ENCODE measurements at regions not wholly inside any gene's neighbourhood (a gene's known extent, or its start where the extent isn't known, plus 50 kb on each side); places are given as distances from the start of the nearest gene placed in this dataset.

DNA sequence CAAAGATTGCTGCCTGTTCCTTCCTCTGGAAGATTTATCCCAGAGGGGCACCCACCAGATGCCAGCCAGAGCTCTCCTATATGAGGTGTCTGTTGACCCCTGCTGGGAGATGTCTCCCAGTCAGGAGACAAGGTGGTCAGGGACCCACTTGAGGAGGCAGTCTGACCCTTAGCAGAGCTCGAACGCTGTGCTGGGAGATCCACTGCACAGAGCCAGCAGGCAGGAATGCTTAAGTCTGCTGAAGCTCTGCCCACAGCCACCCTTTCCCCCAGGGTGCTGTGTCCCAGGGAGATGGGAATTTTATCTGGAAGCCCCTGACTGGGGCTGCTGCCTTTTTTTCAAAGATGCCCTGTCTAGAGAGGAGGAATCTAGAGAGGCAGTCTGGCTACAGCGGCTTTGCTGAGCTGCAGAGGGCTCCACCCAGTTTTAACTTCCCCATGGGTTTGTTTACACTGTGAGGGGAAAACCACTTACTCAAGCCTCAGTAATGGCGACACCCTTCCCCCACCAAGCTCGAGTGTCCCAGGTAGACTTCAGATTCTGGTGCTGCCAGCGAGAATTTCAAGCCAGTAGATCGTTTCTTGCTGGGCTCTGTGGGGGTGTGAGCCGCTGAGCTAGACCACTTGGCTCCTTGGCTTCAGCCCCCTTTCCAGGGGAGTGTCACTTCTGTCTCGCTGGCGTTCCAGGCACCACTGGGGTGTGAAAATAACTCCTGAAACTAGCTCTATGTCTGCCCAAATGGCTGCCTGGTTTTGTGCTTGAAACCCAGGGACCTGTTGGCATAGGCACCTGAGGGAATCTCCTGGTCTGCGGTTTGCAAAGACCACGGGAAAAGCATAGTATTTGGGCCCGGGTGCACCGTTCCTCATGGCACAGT is 51.1 kb upstream of the PDC start:
- DNase-seq, result no peak
- intact Hi-C loops (cut with DNase I), result no loop called here

All from head of caudate nucleus (tissue), 42 donors.